ENCODE measurements at regions not wholly inside any gene's neighbourhood (a gene's known extent, or its start where the extent isn't known, plus 50 kb on each side); places are given as distances from the start of the nearest gene placed in this dataset.

- H3F3A ChIP-seq (ENCODE audit: insufficient read depth, low read length) = no peaks in the 10 kb centered on the region
- H2AFZ ChIP-seq (ENCODE audit: low read length) = no peak overlapping the region
- TF ChIP-seq CTCF (IDR thresholded peaks at IDR 0.05; ENCODE audit: low read length) (no peak), EZH2 (IDR thresholded peaks at IDR 0.05; ENCODE audit: borderline replicate concordance, low read length) (no peak)
- no peaks in the 10 kb centered on the region for H3K9me3 ChIP-seq (ENCODE audit: low read length)
- no peaks in the 10 kb centered on the region for H3K9me2 ChIP-seq (ENCODE audit: low read depth, low read length)
- no peak overlapping the region for H3K4me3 ChIP-seq (ENCODE audit: low read depth, low read length, poor library complexity, severe bottlenecking)
- no peaks in the 10 kb centered on the region for H3K36me3 ChIP-seq (ENCODE audit: insufficient read depth, low read length)
- no peak overlapping the region for H3K4me2 ChIP-seq (ENCODE audit: low read length)
- H3K9ac ChIP-seq (ENCODE audit: low read length) = no peak overlapping the region
- H3K4me1 ChIP-seq (ENCODE audit: insufficient read depth, low read length, severe bottlenecking) = no peaks in the 10 kb centered on the region
- no peak overlapping the region for H3K27ac ChIP-seq (ENCODE audit: low read depth, low read length, poor library complexity, severe bottlenecking)
- H4K20me1 ChIP-seq (ENCODE audit: insufficient read depth, low read length) = no peaks in the 10 kb centered on the region
- no peaks in the 10 kb centered on the region for H3K27me3 ChIP-seq (ENCODE audit: insufficient read depth, low read length)
- H3K79me2 ChIP-seq (ENCODE audit: insufficient read depth, low read length) = no peaks in the 10 kb centered on the region
Observed at GRCh38 chr2:151056870-151057269, 204.8 kb downstream of the RBM43 start.

- Histone ChIP-seq H3K4me1 (ENCODE audit: insufficient read depth, low read length, severe bottlenecking) (no peaks in the 10 kb centered on the region), H3K27me3 (ENCODE audit: insufficient read depth, low read length) (no peaks in the 10 kb centered on the region), H3K9me2 (ENCODE audit: low read depth, low read length) (no peaks in the 10 kb centered on the region), H4K20me1 (ENCODE audit: insufficient read depth, low read length) (no peaks in the 10 kb centered on the region), H3F3A (ENCODE audit: insufficient read depth, low read length) (no peaks in the 10 kb centered on the region), H3K36me3 (ENCODE audit: insufficient read depth, low read length) (no peaks in the 10 kb centered on the region), H3K27ac (ENCODE audit: low read depth, low read length, poor library complexity, severe bottlenecking) (no peak overlapping the region), H3K79me2 (ENCODE audit: insufficient read depth, low read length) (no peaks in the 10 kb centered on the region), H3K9ac (ENCODE audit: low read length) (no peak overlapping the region), H2AFZ (ENCODE audit: low read length) (no peak overlapping the region), H3K4me3 (ENCODE audit: low read depth, low read length, poor library complexity, severe bottlenecking) (no peak overlapping the region), H3K4me2 (ENCODE audit: low read length) (no peak overlapping the region), H3K9me3 (ENCODE audit: low read length) (no peaks in the 10 kb centered on the region)
- TF ChIP-seq EZH2 (IDR thresholded peaks at IDR 0.05; ENCODE audit: borderline replicate concordance, low read length) (no peak), CTCF (IDR thresholded peaks at IDR 0.05; ENCODE audit: low read length) (no peak)
Observed at GRCh38 chr2:151053661-151053990, 208.0 kb downstream of the RBM43 start.

GRCh38 chr2:151052850-151053660 lies 208.6 kb downstream of the RBM43 start:
- H3K9ac ChIP-seq (ENCODE audit: low read length) = no peak overlapping the region
- H4K20me1 ChIP-seq (ENCODE audit: insufficient read depth, low read length) = no peaks in the 10 kb centered on the region
- TF ChIP-seq CTCF (IDR thresholded peaks at IDR 0.05; ENCODE audit: low read length) (no peak), EZH2 (IDR thresholded peaks at IDR 0.05; ENCODE audit: borderline replicate concordance, low read length) (no peak)
- no peaks in the 10 kb centered on the region for H3K36me3 ChIP-seq (ENCODE audit: insufficient read depth, low read length)
- no peaks in the 10 kb centered on the region for H3K9me3 ChIP-seq (ENCODE audit: low read length)
- H3K79me2 ChIP-seq (ENCODE audit: insufficient read depth, low read length) = no peaks in the 10 kb centered on the region
- no peaks in the 10 kb centered on the region for H3K9me2 ChIP-seq (ENCODE audit: low read depth, low read length)
- no peak overlapping the region for H3K27ac ChIP-seq (ENCODE audit: low read depth, low read length, poor library complexity, severe bottlenecking)
- H3F3A ChIP-seq (ENCODE audit: insufficient read depth, low read length) = no peaks in the 10 kb centered on the region
- H3K27me3 ChIP-seq (ENCODE audit: insufficient read depth, low read length) = no peaks in the 10 kb centered on the region
- H3K4me1 ChIP-seq (ENCODE audit: insufficient read depth, low read length, severe bottlenecking) = no peaks in the 10 kb centered on the region
- no peak overlapping the region for H3K4me3 ChIP-seq (ENCODE audit: low read depth, low read length, poor library complexity, severe bottlenecking)
- H2AFZ ChIP-seq (ENCODE audit: low read length) = no peak overlapping the region
- H3K4me2 ChIP-seq (ENCODE audit: low read length) = no peak overlapping the region
